ENCODE measurements at regions not wholly inside any gene's neighbourhood (a gene's known extent, or its start where the extent isn't known, plus 50 kb on each side); places are given as distances from the start of the nearest gene placed in this dataset.
"Not testable (repeated sequence)": the region's sequence is repeated elsewhere in the genome, so short reads cannot be mapped to it uniquely, and the experiment has no call there.

DNA sequence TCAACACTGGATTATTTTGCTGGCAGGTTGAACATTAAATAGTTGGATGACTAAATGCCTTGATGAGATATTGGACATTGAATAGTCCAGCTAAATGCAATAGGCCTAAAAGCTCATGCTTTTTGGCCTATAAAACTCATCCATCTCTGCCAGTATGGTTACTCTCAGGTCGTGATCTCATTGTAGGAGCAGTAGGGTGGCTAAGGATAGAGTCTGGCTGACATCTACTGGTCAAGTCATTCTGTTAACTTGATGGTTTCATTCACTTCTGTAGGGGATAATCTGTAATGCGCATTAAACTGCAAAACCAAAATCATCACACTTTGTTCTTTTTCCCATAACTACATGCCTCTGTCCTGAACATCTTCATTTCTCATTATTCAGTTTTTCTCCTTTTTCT lies 227.0 kb downstream of the DKK2 start:
- Histone ChIP-seq H3K9me3 (ENCODE audit: low read length) (no peaks in the 10 kb centered on the region), H3K4me3 (ENCODE audit: low read depth in 1 of 2, low read length in 2 of 2) (no peak overlapping the region), H3K4me1 (ENCODE audit: insufficient read depth, low read length) (no peaks in the 10 kb centered on the region), H3K27ac (ENCODE audit: low read depth, low read length) (no peak overlapping the region), H3K36me3 (ENCODE audit: insufficient read depth, low read length) (no peaks in the 10 kb centered on the region), H3K9ac (ENCODE audit: low read length) (no peak overlapping the region), H3K27me3 (ENCODE audit: control insufficient read depth in 1 of 2, insufficient read depth in 2 of 2, low read length in 2 of 2) (no peaks in the 10 kb centered on the region)

DNA sequence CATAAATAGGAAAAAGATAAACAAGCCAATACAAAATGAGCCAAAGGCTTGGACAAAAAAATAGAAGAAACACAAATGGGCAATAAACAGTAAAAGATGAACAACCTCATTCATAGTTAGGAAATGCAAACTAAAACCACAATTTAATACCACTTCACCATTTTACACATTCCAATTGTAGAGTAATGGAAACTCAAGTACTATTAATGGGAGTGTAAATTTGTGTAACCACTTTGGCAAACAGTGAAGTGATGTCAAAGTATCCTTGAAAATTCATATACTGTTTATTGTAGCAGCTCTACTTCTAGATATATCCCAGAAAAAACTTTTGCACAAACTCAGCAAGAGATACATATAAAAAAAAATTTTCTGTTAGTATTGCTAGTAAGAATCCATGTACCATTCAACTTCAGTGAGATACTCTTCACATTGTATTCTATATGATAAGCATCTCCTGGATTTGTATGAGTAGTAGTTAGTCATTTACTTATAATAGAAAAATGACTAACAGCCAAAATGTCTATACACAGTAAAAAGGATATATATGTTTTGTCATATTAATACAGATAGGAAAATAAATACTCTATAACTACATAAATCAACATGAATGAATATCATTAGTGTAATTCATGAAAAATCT lies 229.8 kb downstream of the DKK2 start:
- Histone ChIP-seq H3K9me3 (ENCODE audit: low read length) (no peaks in the 10 kb centered on the region), H3K9ac (ENCODE audit: low read length) (no peak overlapping the region), H3K27ac (ENCODE audit: low read depth, low read length) (no peak overlapping the region), H3K27me3 (ENCODE audit: control insufficient read depth in 1 of 2, insufficient read depth in 2 of 2, low read length in 2 of 2) (no peaks in the 10 kb centered on the region), H3K36me3 (ENCODE audit: insufficient read depth, low read length) (no peaks in the 10 kb centered on the region), H3K4me1 (ENCODE audit: insufficient read depth, low read length) (no peaks in the 10 kb centered on the region), H3K4me3 (ENCODE audit: low read depth in 1 of 2, low read length in 2 of 2) (no peak overlapping the region)

DNA sequence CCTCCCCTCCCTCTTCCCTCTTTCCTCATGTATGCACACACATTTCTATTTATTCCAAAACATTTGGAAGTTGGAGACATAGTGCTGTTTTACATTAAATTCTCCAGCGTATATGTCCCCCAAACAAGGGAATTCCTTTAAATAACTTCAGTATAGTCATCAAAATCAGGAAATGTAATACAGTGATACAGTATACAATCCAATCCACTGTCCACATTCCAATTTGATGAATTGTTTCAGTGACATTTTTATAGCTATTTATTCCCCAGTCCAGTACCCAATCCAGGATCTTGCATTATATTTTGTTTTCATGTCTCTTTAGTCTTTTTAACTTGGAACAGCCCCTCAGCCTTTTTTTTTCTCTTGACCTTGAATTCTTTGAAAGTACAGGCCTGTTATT lies 233.0 kb downstream of the DKK2 start:
- Histone ChIP-seq H3K27ac (ENCODE audit: low read depth, low read length) (no peak overlapping the region), H3K27me3 (ENCODE audit: control insufficient read depth in 1 of 2, insufficient read depth in 2 of 2, low read length in 2 of 2) (no peaks in the 10 kb centered on the region)

DNA sequence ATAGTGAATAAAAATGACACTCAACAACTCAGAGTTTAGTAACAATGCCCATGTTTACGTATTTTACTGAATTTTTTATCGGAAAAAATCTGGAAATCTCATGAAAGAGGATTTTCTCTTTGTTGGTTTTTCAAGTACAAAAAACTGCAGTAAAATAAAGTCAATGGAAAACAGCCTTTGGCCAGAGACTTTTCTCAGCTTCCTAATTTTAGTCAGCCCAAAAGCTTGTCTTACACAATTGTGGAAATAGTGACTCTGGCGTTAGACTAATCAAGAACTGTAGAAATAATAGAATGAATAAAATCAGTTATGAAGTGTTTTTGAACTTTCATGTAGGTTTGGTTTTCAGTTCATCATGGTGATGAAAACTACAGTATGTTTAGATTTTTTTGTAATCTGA lies 234.7 kb downstream of the DKK2 start:
- Histone ChIP-seq H3K9me3 (ENCODE audit: low read length) (no peaks in the 10 kb centered on the region), H3K27ac (ENCODE audit: low read depth, low read length) (no peak overlapping the region), H3K36me3 (ENCODE audit: insufficient read depth, low read length) (no peaks in the 10 kb centered on the region), H3K4me3 (ENCODE audit: low read depth in 1 of 2, low read length in 2 of 2) (no peak overlapping the region), H3K4me1 (ENCODE audit: insufficient read depth, low read length) (peaks cover 8% of the 10 kb centered on the region), H3K27me3 (ENCODE audit: control insufficient read depth in 1 of 2, insufficient read depth in 2 of 2, low read length in 2 of 2) (no peaks in the 10 kb centered on the region), H3K9ac (ENCODE audit: low read length) (no peak overlapping the region)

More for the DNA sequence above, 233.0 kb downstream of the DKK2 start:
- no peak overlapping the region for H3K9ac ChIP-seq (ENCODE audit: low read length)
- H3K4me1 ChIP-seq (ENCODE audit: insufficient read depth, low read length): no peaks in the 10 kb centered on the region
- no peaks in the 10 kb centered on the region for H3K36me3 ChIP-seq (ENCODE audit: insufficient read depth, low read length)
- H3K9me3 ChIP-seq (ENCODE audit: low read length): no peaks in the 10 kb centered on the region
- H3K4me3 ChIP-seq (ENCODE audit: low read depth in 1 of 2, low read length in 2 of 2): no peak overlapping the region

DNA sequence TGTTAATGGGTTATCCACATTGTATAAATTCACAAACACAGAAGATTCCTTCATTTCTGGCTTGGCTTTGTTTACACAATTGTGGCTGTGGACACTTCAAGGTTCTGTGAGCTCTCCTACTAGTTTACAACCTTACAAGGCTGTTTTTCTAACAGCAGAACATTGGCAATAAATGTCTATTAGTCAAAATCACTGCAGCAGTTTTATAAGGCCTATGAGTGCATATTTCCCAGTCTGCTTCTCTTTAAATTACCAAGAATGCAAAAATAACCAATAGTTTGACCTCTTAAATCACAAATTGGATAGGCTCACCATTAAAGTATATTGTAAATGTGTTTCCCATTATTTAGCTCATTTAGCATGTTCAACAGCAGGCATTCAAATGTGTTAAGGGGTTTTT lies 239.2 kb downstream of the DKK2 start:
- H3K9me3 ChIP-seq (ENCODE audit: low read length): no peaks in the 10 kb centered on the region
- no peaks in the 10 kb centered on the region for H3K27me3 ChIP-seq (ENCODE audit: control insufficient read depth in 1 of 2, insufficient read depth in 2 of 2, low read length in 2 of 2)
- no peaks in the 10 kb centered on the region for H3K36me3 ChIP-seq (ENCODE audit: insufficient read depth, low read length)
- peaks cover 8% of the 10 kb centered on the region for H3K4me1 ChIP-seq (ENCODE audit: insufficient read depth, low read length)
- H3K27ac ChIP-seq (ENCODE audit: low read depth, low read length): no peak overlapping the region
- no peak overlapping the region for H3K9ac ChIP-seq (ENCODE audit: low read length)
- H3K4me3 ChIP-seq (ENCODE audit: low read depth in 1 of 2, low read length in 2 of 2): no peak overlapping the region

DNA sequence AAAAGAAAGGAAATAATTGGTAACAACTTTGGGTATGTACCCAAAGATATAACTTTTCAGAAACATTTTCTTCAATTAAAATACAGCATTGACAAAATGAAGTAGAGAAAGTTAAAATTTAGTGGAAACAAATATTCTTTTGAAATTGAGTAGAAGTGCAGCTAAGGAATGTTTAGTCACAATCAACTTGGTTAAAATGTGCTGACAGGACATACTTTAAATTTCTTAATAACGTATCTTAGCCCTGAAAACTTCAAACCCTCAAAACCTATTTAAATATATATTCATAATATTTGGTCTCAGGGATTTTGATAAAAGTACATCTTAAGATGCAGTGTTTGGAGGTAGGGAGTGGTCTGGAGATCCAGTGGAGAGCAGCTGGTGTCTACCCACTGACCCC lies 240.8 kb downstream of the DKK2 start:
- Histone ChIP-seq H3K4me1 (ENCODE audit: insufficient read depth, low read length) (peaks cover 8% of the 10 kb centered on the region), H3K9ac (ENCODE audit: low read length) (no peak overlapping the region), H3K9me3 (ENCODE audit: low read length) (no peaks in the 10 kb centered on the region), H3K27ac (ENCODE audit: low read depth, low read length) (no peak overlapping the region), H3K36me3 (ENCODE audit: insufficient read depth, low read length) (no peaks in the 10 kb centered on the region), H3K4me3 (ENCODE audit: low read depth in 1 of 2, low read length in 2 of 2) (no peak overlapping the region), H3K27me3 (ENCODE audit: control insufficient read depth in 1 of 2, insufficient read depth in 2 of 2, low read length in 2 of 2) (no peaks in the 10 kb centered on the region)

DNA sequence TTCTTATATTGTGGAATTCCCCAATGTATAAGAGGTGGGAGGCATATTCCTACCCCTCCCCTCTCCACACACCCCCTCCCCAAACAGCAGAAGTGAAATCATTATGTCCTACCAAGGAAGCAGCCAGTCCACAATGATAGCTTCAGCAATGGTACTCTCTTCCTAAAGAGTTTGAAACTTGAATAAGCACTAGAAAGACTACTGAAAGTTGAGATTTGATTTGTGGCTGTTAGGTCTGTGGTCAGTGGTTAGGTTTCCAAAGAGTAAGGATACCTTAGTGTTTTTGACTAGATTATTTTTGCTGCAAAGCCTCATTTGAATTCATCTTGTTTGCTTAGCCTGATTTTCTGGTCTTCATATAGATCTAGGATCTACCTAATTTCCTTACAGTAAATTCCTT lies 242.2 kb downstream of the DKK2 start:
- Histone ChIP-seq H3K27ac (ENCODE audit: low read depth, low read length) (no peak overlapping the region), H3K4me1 (ENCODE audit: insufficient read depth, low read length) (peaks cover 8% of the 10 kb centered on the region), H3K9ac (ENCODE audit: low read length) (no peak overlapping the region)

DNA sequence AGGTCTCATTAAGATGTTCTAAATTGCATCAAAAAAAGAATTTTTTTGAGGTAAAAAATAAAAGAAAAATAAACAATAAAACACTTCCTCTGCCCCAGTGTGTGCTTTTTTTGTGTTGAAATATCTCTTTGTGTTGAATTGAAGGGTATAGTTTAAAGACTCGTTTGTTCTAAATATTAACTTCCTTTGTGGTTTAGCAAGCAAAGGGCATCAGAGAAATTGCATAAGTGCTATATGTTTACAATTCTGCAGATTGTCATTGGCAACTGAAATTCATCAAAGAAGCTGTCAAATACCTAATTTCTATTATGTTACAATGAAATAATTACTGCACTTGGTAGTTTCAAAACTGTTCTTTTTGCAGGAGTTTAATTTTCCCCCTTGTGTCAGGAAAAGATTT lies 260.5 kb downstream of the DKK2 start:
- Histone ChIP-seq H3K9me3 (ENCODE audit: low read length) (no peaks in the 10 kb centered on the region), H3K4me1 (ENCODE audit: insufficient read depth, low read length) (no peaks in the 10 kb centered on the region), H3K4me3 (ENCODE audit: low read depth in 1 of 2, low read length in 2 of 2) (no peak overlapping the region), H3K27ac (ENCODE audit: low read depth, low read length) (no peak overlapping the region), H3K9ac (ENCODE audit: low read length) (no peak overlapping the region), H3K27me3 (ENCODE audit: control insufficient read depth in 1 of 2, insufficient read depth in 2 of 2, low read length in 2 of 2) (no peaks in the 10 kb centered on the region), H3K36me3 (ENCODE audit: insufficient read depth, low read length) (no peaks in the 10 kb centered on the region)

More for the DNA sequence above, 242.2 kb downstream of the DKK2 start:
- H3K27me3 ChIP-seq (ENCODE audit: control insufficient read depth in 1 of 2, insufficient read depth in 2 of 2, low read length in 2 of 2): no peaks in the 10 kb centered on the region
- no peaks in the 10 kb centered on the region for H3K9me3 ChIP-seq (ENCODE audit: low read length)
- no peak overlapping the region for H3K4me3 ChIP-seq (ENCODE audit: low read depth in 1 of 2, low read length in 2 of 2)
- no peaks in the 10 kb centered on the region for H3K36me3 ChIP-seq (ENCODE audit: insufficient read depth, low read length)

DNA sequence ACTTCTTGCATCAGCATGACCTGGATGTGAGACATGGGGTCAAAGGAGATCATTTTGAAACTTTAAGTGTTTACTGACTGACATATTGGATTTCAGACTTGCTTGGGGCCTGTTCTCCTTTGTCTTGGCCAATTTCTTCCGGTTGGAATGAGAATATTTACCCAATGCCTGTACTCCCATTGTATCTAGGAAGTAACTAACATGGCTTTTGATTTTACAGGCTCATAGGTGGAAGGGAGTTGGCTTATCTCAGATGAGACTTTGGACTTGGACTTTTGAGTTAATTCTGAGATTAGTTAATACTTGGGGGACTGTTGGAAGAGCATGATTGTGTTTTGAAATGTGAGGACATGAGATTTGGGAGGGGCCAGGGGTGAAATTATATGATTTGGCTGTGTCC lies 262.1 kb downstream of the DKK2 start:
- not testable (repeated sequence) for H3K27me3 ChIP-seq (ENCODE audit: control insufficient read depth in 1 of 2, insufficient read depth in 2 of 2, low read length in 2 of 2); H3K36me3 ChIP-seq (ENCODE audit: insufficient read depth, low read length); H3K27ac ChIP-seq (ENCODE audit: low read depth, low read length); H3K9me3 ChIP-seq (ENCODE audit: low read length); H3K9ac ChIP-seq (ENCODE audit: low read length); H3K4me3 ChIP-seq (ENCODE audit: low read depth in 1 of 2, low read length in 2 of 2); H3K4me1 ChIP-seq (ENCODE audit: insufficient read depth, low read length)

DNA sequence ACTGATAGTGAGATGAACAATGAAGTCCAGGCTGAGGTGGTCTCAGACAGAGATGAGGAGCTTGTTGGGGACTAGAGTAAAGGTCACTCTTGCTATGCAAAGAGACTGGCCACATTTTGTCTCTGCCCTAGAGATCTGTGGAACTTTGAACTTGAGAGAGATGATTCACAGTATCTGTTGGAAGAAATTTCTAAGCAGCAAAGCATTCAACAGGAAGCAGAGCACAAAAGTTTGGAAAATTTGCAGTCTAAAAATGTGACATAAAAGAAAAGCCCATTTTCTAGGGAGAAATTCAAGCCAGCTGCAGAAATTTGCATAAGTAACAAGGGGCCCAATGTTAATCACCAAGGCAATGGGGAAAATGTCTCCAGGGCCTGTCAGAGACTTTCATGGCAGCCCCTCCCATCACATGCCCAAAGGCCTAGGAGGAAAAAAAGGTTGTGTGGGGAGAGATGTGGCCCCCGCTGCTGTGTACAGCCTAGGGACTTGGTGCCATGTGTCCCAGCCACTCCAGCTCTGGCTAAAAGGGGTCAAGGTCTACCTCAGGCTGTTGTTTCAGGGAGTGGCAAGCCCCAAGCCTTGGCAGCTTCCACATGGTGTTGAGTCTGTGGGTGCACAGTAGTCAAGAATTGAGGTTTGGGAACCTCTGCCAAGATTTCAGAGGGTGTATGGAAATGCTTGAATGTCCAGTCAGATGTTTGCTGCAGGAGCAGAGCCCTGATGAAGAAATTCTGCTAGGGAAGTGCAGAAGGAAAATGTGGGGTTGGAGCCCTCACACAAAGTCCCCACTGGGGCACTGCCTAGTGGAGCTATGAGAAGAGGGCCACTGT lies 262.8 kb downstream of the DKK2 start:
- Histone ChIP-seq H3K9ac (ENCODE audit: low read length) (no peak overlapping the region), H3K27ac (ENCODE audit: low read depth, low read length) (no peak overlapping the region), H3K4me3 (ENCODE audit: low read depth in 1 of 2, low read length in 2 of 2) (no peak overlapping the region), H3K4me1 (ENCODE audit: insufficient read depth, low read length) (no peaks in the 10 kb centered on the region), H3K36me3 (ENCODE audit: insufficient read depth, low read length) (no peaks in the 10 kb centered on the region), H3K9me3 (ENCODE audit: low read length) (no peaks in the 10 kb centered on the region), H3K27me3 (ENCODE audit: control insufficient read depth in 1 of 2, insufficient read depth in 2 of 2, low read length in 2 of 2) (no peaks in the 10 kb centered on the region)

DNA sequence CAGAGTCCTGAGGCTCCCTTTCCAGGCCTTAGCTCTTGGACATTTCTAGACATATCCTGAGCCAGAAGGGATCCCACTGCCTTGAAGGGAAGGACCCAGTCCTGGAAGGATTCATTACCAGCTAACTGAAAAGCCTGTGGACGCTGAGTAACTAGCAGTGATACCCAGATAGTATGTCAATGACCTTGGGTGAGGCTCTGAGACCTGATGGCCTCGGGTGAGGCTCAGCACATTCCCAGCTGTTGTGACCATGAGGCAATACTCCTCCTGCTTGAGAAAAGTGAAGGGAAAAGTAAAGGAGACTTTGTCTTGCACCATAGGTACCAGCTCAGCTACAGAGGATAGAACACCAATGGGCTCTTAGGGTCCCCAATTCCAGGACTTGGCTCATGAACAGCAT lies 268.1 kb downstream of the DKK2 start:
- no peaks in the 10 kb centered on the region for H3K9me3 ChIP-seq (ENCODE audit: low read length)

DNA sequence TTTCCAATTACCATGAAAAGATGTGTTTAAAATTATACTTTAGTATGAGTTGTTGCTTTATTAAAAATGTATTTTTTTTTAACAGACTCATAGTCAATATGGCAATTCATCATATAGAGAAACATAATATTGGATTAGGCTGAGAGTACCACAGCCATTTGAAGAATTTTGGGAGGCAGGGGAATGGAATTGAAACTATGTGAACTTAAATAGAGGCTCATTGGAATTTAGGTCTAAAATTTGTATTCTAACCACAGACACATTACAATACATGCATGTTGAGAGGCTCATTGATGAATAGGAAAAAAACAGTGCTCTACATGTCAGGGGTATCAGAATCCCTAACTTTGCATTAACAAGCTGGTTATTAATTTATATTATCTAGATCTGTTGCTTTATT lies 269.6 kb downstream of the DKK2 start:
- Histone ChIP-seq H3K27ac (ENCODE audit: low read depth, low read length) (no peak overlapping the region), H3K36me3 (ENCODE audit: insufficient read depth, low read length) (no peaks in the 10 kb centered on the region), H3K9ac (ENCODE audit: low read length) (no peak overlapping the region), H3K4me1 (ENCODE audit: insufficient read depth, low read length) (peaks cover 19% of the 10 kb centered on the region), H3K27me3 (ENCODE audit: control insufficient read depth in 1 of 2, insufficient read depth in 2 of 2, low read length in 2 of 2) (no peaks in the 10 kb centered on the region), H3K9me3 (ENCODE audit: low read length) (no peaks in the 10 kb centered on the region), H3K4me3 (ENCODE audit: low read depth in 1 of 2, low read length in 2 of 2) (no peak overlapping the region)

More for the DNA sequence above, 268.1 kb downstream of the DKK2 start:
- Histone ChIP-seq H3K9ac (ENCODE audit: low read length) (no peak overlapping the region), H3K4me3 (ENCODE audit: low read depth in 1 of 2, low read length in 2 of 2) (no peak overlapping the region), H3K27me3 (ENCODE audit: control insufficient read depth in 1 of 2, insufficient read depth in 2 of 2, low read length in 2 of 2) (no peaks in the 10 kb centered on the region), H3K4me1 (ENCODE audit: insufficient read depth, low read length) (peaks cover 5% of the 10 kb centered on the region), H3K27ac (ENCODE audit: low read depth, low read length) (no peak overlapping the region), H3K36me3 (ENCODE audit: insufficient read depth, low read length) (no peaks in the 10 kb centered on the region)

All from muscle layer of colon (tissue), 2 donors.